Tibial artery (tissue), 4 donors: ENCODE measurements at regions not wholly inside any gene's neighbourhood (a gene's known extent, or its start where the extent isn't known, plus 50 kb on each side); places are given as distances from the start of the nearest gene placed in this dataset.

Experiments used
- DNase-seq, 2 donors: peaks; one replicate each; pipeline ENCODE4 v3.0.0-alpha.2; 2019
- H3K27ac ChIP-seq, 2 donors: fragments of 200-600 bp; sonication (generic) in 1 of 2; 1 replicate in 1 of 2; 2 replicates in 1 of 2; pipeline ENCODE4 v1.5.1; 2018 to 2019; ENCODE audit warnings: mild to moderate bottlenecking in 1 of 2
- H3K27me3 ChIP-seq, 2 donors: fragments of 200-600 bp; sonication (generic) in 1 of 2; one replicate each; pipeline versions ENCODE4 v1.5.1 to v1.6.0; 2016 to 2019
- H3K36me3 ChIP-seq, 3 donors: fragments of 200-600 bp; sonication (generic) in 2 of 3; one replicate each; pipeline ENCODE4 v1.5.1; 2016 to 2019; ENCODE audit warnings: mild to moderate bottlenecking in 2 of 3
- H3K4me1 ChIP-seq, 4 donors: fragments of 200-600 bp; sonication (generic) in 2 of 4; 1 replicate in 3 of 4; 2 replicates in 1 of 4; pipeline ENCODE4 v1.5.1; 2016 to 2019
- H3K4me3 ChIP-seq, 2 donors: fragments of 200-600 bp; sonication (generic) in 1 of 2; 1 replicate in 1 of 2; 2 replicates in 1 of 2; pipeline ENCODE4 v1.5.1; 2018 to 2019; ENCODE audit warnings: mild to moderate bottlenecking in 2 of 2
- H3K9me3 ChIP-seq, 3 donors: fragments of 200-600 bp; sonication (generic) in 1 of 3; one replicate each; pipeline ENCODE4 v1.5.1; 2016 to 2019
- intact Hi-C: fragments of 100-400 bp; cut with DNase I; formaldehyde crosslinking; loops from one replicate; pipeline ENCODE4 v1.15.0; 2023; ENCODE audit warnings: low total_unique reads
- TF ChIP-seq, protein P1 (sequence below), 2 experiments: fragments of 200-600 bp in 1 of 2; fragments of 450-650 bp in 1 of 2; IDR thresholded peaks; one replicate each; pipeline ENCODE4 v1.5.1; 2017 to 2019; ENCODE audit warnings: antibody characterized with exemption in 2 of 2, mild to moderate bottlenecking in 1 of 2, moderate library complexity in 1 of 2

DNA sequence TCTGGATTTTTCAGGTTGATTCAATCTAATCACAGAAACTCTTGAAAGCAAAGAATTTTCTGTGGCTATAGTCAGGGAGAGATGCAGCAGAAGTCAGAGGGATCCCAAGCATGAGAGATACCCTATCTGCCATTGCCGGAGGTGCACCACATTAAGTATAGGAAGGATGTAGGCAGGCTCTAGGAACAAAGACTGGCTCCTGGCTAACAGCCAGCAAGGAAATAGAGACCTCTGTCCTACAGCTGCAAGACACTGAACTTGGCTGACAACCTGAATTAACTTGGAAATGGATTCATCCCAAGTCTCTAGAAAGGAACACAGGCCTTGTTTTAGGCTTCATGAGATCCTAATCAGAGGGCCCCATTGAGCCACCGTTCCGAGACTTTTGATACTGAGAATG is 364.9 kb upstream of the FLRT2 start:
- Histone ChIP-seq H3K36me3 (no peaks in the 10 kb centered on the region), H3K27ac (no peak overlapping the region), H3K27me3 (no peaks in the 10 kb centered on the region), H3K4me3 (no peak overlapping the region), H3K9me3 (no peaks in the 10 kb centered on the region), H3K4me1 (peaks cover 0 to 7% (median 0%) of the 10 kb centered on the region in 4 donors)
- intact Hi-C loops: no loop called here
- TF ChIP-seq, protein P1, sequence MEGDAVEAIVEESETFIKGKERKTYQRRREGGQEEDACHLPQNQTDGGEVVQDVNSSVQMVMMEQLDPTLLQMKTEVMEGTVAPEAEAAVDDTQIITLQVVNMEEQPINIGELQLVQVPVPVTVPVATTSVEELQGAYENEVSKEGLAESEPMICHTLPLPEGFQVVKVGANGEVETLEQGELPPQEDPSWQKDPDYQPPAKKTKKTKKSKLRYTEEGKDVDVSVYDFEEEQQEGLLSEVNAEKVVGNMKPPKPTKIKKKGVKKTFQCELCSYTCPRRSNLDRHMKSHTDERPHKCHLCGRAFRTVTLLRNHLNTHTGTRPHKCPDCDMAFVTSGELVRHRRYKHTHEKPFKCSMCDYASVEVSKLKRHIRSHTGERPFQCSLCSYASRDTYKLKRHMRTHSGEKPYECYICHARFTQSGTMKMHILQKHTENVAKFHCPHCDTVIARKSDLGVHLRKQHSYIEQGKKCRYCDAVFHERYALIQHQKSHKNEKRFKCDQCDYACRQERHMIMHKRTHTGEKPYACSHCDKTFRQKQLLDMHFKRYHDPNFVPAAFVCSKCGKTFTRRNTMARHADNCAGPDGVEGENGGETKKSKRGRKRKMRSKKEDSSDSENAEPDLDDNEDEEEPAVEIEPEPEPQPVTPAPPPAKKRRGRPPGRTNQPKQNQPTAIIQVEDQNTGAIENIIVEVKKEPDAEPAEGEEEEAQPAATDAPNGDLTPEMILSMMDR (IDR thresholded peaks at IDR 0.05): no peak
- no peak for DNase-seq

DNA sequence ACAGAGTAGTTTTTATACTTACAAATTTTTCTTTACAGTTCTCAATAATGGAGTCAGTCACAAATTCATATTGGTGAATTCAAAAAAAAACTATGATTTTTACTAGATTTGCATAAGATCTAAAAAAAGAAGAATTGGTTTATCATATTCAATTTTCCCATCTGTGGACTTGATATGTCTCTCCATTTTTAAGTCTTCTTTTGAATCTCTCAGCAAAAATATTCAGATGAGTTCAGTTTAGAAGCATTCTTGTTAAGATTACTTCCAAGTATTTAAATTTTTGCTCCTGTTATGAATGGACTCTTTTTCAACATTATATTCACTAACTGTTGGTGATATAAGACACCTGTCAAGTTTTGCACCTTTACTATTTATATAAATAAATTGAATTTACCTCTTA is 360.6 kb upstream of the FLRT2 start:
- Histone ChIP-seq H3K4me3 (no peak overlapping the region), H3K36me3 (no peaks in the 10 kb centered on the region), H3K27me3 (no peaks in the 10 kb centered on the region), H3K9me3 (no peaks in the 10 kb centered on the region), H3K27ac (no peak overlapping the region), H3K4me1 (peaks cover 0 to 7% (median 0%) of the 10 kb centered on the region in 4 donors)
- intact Hi-C loops: no loop called here
- TF ChIP-seq, protein P1 (IDR thresholded peaks at IDR 0.05): no peak
- DNase-seq: no peak

DNA sequence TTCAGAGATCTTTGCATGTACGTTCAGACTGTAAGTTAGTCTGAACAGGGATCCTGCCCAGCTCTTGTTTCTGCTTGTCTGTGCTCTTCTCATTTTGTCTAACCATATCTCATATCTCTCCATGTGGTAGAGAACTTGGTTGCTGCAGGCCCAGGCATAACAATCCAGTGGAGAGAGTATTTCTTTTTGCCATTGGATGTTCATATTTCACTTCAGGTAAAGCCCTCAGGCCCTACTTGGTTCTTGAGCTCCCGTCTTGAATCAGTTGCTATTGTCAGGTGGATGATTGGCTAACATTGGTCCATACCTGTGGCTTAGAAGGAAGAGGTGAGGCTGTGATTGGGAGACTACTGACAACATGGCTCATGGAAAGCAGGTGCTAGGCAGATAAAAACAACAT is 357.7 kb upstream of the FLRT2 start:
- Histone ChIP-seq H3K4me3 (no peak overlapping the region), H3K9me3 (no peaks in the 10 kb centered on the region), H3K27ac (no peak overlapping the region), H3K27me3 (no peaks in the 10 kb centered on the region), H3K36me3 (no peaks in the 10 kb centered on the region), H3K4me1 (peaks cover 0 to under 1% (median 0%) of the 10 kb centered on the region in 4 donors)
- intact Hi-C loops: no loop called here
- TF ChIP-seq, protein P1 (IDR thresholded peaks at IDR 0.05): no peak
- no peak for DNase-seq

DNA sequence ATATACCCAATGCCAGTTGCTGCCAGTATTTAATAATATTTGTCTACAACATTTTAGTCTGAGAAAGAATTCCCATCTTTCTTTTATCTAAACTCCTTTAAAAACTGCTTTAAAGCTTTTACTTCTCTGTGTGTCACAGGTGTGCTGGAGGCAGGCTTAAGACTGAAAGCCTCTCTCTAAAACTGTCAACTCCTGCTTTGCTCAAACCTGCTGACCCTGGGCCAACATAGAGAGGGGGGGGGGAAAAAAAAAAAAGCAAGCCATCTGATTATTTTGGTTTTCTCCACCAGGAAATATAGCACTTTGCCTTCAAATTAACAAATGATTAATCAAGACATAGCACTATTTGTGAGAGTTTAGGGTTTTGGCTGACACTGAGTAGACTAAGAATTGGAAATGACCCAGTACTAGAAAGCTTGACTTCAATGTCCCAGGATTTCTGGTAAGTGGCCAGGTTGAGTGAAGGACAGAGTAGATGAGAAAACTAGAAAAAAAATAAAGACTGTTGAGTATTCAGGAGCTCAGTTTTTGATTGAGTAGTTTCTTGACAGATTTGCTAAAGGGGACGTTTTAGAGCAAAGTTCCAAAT is 357.0 kb upstream of the FLRT2 start:
- H3K4me3 ChIP-seq: no peak overlapping the region
- H3K4me1 ChIP-seq: no peaks in the 10 kb centered on the region

DNA sequence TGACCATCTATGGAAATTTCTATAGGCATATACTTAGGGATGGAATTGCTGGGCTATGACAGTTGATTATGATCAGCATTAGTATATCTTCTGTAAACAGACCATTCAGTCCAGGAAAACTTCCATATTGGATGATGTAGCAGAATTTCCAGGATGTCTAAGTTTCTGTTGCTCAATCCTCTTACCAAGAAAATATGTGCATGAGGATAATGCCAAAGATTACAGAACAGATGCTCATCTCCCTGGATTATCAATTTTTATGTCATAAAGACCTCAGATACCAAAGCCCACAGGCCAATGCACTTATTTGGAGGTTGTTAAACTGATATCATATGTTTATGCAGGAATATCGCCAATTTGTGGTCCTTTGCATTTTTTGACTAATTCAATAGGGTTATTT is 354.4 kb upstream of the FLRT2 start:
- no peaks in the 10 kb centered on the region for H3K4me1 ChIP-seq
- TF ChIP-seq, protein P1 (IDR thresholded peaks at IDR 0.05): no peak
- intact Hi-C loops: no loop called here
- DNase-seq: no peak
- H3K9me3 ChIP-seq: peaks cover 0 to 7% (median 0%) of the 10 kb centered on the region in 3 donors
- no peak overlapping the region for H3K27ac ChIP-seq
- no peak overlapping the region for H3K4me3 ChIP-seq
- no peaks in the 10 kb centered on the region for H3K36me3 ChIP-seq
- no peaks in the 10 kb centered on the region for H3K27me3 ChIP-seq

More for the DNA sequence above, 357.0 kb upstream of the FLRT2 start:
- Histone ChIP-seq H3K27ac (no peak overlapping the region), H3K27me3 (no peaks in the 10 kb centered on the region), H3K36me3 (no peaks in the 10 kb centered on the region), H3K9me3 (no peaks in the 10 kb centered on the region)
- no peak for DNase-seq
- TF ChIP-seq, protein P1 (IDR thresholded peaks at IDR 0.05): no peak
- intact Hi-C loops: no loop called here

DNA sequence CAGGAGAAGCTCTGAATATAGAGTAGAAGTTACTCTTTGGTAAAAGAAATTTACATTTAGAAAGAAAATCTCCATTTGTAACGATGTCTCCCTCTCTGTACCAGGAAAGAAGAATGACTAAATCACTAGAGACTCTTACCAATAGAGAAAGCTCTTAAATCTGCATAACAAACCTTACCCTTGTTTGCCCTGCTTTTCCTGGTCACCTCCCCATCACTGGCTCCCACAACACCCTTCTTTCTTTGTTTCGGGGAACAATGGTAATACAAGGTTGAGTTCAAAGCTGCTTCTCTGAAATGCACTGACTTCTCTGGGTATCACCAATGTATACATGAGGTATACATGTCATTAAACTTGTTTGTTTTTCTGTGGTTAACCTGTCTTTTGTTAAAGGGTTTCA is 351.1 kb upstream of the FLRT2 start:
- peaks cover 0 to 7% (median 0%) of the 10 kb centered on the region in 3 donors for H3K9me3 ChIP-seq
- intact Hi-C loops: no loop called here
- H3K27ac ChIP-seq: no peak overlapping the region
- no peak for DNase-seq
- no peaks in the 10 kb centered on the region for H3K27me3 ChIP-seq
- no peaks in the 10 kb centered on the region for H3K4me1 ChIP-seq
- TF ChIP-seq, protein P1 (IDR thresholded peaks at IDR 0.05): no peak
- H3K4me3 ChIP-seq: no peak overlapping the region
- H3K36me3 ChIP-seq: no peaks in the 10 kb centered on the region
